ENCODE measurements at regions not wholly inside any gene's neighbourhood (a gene's known extent, or its start where the extent isn't known, plus 50 kb on each side); places are given as distances from the start of the nearest gene placed in this dataset.

GRCh38 chrX:15167826-15168225 is 102.1 kb downstream of the ASB9 start:
- TF ChIP-seq CTCF (IDR thresholded peaks at IDR 0.05) = no peak
- TF ChIP-seq POLR2A (IDR thresholded peaks at IDR 0.05) = no peak
